Right renal pelvis (tissue), 4 donors: ENCODE measurements at regions not wholly inside any gene's neighbourhood (a gene's known extent, or its start where the extent isn't known, plus 50 kb on each side); places are given as distances from the start of the nearest gene placed in this dataset.
A peak's percentile ranks its signal among the peaks of the same experiment; 100 is the strongest.
"Not testable (repeated sequence)": the region's sequence is repeated elsewhere in the genome, so short reads cannot be mapped to it uniquely, and the experiment has no call there.

Experiments used
- DNase-seq, 4 donors: peaks; one replicate each; pipeline ENCODE4 v3.0.0-alpha.2; 2013; ENCODE audit warnings: low read depth in 4 of 4, low spot score in 3 of 4, missing footprints in 1 of 4

GRCh38 chr5:107773479-107773878 is 102.7 kb upstream of the EFNA5 start:
- DNase-seq: no peak

- DNase-seq: no peak
Measured at GRCh38 chr5:107772418-107773310, 101.9 kb upstream of the EFNA5 start.

GRCh38 chr5:107771926-107772325 is 101.2 kb upstream of the EFNA5 start:
- DNase-seq: no peak

- no peak for DNase-seq
Measured at GRCh38 chr5:107770051-107770450, 99.3 kb upstream of the EFNA5 start.

- peak in 1 of 4 donors; percentile 31 for DNase-seq
Measured at GRCh38 chr5:107769519-107769918, 98.8 kb upstream of the EFNA5 start.

- DNase-seq: no peak
Measured at GRCh38 chr5:107766972-107767371, 96.2 kb upstream of the EFNA5 start.

GRCh38 chr5:107766439-107766838 is 95.7 kb upstream of the EFNA5 start:
- no peak for DNase-seq

GRCh38 chr5:107765805-107766063 is 95.0 kb upstream of the EFNA5 start:
- no peak for DNase-seq

GRCh38 chr5:107764976-107765804 is 94.5 kb upstream of the EFNA5 start:
- DNase-seq: no peak

- DNase-seq: no peak
Measured at GRCh38 chr5:107764282-107764681, 93.5 kb upstream of the EFNA5 start.

GRCh38 chr5:107753427-107753826 is 82.7 kb upstream of the EFNA5 start:
- no peak for DNase-seq

- DNase-seq: no peak
Measured at GRCh38 chr5:107744418-107745330, 73.9 kb upstream of the EFNA5 start.

- no peak for DNase-seq
Measured at GRCh38 chr5:107743373-107744000, 72.8 kb upstream of the EFNA5 start.

GRCh38 chr5:107739661-107740060 is 68.9 kb upstream of the EFNA5 start:
- DNase-seq: no peak

GRCh38 chr5:107736638-107737037 is 65.9 kb upstream of the EFNA5 start:
- DNase-seq: no peak

- DNase-seq: not testable (repeated sequence)
Measured at GRCh38 chr5:107736089-107736488, 65.4 kb upstream of the EFNA5 start.

- no peak for DNase-seq
Measured at GRCh38 chr5:107735558-107735957, 64.8 kb upstream of the EFNA5 start.

- no peak for DNase-seq
Measured at GRCh38 chr5:107726896-107727295, 56.2 kb upstream of the EFNA5 start.

GRCh38 chr5:107724642-107725041 is 53.9 kb upstream of the EFNA5 start:
- no peak for DNase-seq

GRCh38 chr5:107721241-107721640 is 50.5 kb upstream of the EFNA5 start:
- DNase-seq: not testable (repeated sequence)
